Fibroblast of lung (primary cell): ENCODE measurements at regions not wholly inside any gene's neighbourhood (a gene's known extent, or its start where the extent isn't known, plus 50 kb on each side); places are given as distances from the start of the nearest gene placed in this dataset.

Source experiments
- EZH2 ChIP-seq: IDR thresholded peaks from 2 replicates; pipeline ENCODE4 v1.5.1; 2012; ENCODE audit warnings: low read length, control low read depth, mild to moderate bottlenecking; ENCODE audit errors: missing control alignments
- TF ChIP-seq, protein P1 (sequence below), 2 donors: IDR thresholded peaks in 1 of 2; conservative IDR thresholded peaks in 1 of 2; 1 replicate in 1 of 2; 2 replicates in 1 of 2; pipeline ENCODE4 v1.5.1; 2011 to 2012; ENCODE audit warnings: low read length in 2 of 2, control low read depth in 1 of 2, inconsistent platforms in 1 of 2, low read depth in 1 of 2, mild to moderate bottlenecking in 1 of 2

DNA sequence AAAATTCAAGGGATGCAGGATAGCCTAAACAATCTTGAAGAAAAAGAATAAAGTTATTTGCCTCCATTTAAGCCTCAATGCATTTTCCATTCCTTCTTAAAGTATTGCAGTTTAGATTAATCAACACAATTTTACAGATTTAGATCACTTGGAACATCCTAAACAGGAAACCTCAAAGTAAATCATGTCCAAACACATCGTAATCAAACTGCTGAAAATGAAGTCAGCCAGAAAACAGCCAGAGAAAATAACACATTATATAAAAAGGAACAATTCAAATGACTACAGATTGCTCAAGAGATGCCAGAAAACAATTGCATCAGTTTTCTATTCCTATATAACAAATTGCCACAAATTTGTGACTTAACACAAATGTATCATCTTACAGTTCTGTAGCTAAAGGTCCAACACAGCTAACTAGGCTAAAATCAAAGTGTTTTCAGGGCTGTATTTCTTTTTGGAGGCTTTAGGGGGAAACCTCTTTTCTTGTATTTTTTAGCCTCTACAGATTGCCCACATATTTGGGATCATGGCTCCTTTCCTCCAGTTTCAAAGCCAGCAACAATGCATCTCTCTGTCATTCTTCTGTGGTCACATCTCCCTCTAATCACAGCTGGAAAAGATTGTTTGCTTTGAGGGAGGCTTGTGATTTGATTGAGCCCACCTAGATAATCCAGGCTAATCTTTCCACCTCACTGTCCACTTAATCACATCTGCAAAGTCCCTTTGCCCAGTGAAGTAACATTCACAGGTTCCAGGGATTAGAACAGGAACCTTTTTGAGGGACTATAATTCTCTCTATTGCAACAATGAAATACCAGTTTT is 543.3 kb upstream of the UBE2E2 start:
- TF ChIP-seq, protein P1, sequence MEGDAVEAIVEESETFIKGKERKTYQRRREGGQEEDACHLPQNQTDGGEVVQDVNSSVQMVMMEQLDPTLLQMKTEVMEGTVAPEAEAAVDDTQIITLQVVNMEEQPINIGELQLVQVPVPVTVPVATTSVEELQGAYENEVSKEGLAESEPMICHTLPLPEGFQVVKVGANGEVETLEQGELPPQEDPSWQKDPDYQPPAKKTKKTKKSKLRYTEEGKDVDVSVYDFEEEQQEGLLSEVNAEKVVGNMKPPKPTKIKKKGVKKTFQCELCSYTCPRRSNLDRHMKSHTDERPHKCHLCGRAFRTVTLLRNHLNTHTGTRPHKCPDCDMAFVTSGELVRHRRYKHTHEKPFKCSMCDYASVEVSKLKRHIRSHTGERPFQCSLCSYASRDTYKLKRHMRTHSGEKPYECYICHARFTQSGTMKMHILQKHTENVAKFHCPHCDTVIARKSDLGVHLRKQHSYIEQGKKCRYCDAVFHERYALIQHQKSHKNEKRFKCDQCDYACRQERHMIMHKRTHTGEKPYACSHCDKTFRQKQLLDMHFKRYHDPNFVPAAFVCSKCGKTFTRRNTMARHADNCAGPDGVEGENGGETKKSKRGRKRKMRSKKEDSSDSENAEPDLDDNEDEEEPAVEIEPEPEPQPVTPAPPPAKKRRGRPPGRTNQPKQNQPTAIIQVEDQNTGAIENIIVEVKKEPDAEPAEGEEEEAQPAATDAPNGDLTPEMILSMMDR (conservative IDR thresholded peaks at IDR 0.05 in 1 of 2, IDR thresholded peaks at IDR 0.05 in 1 of 2; ENCODE audit: low read depth in 1 of 2, low read length in 2 of 2), result no peak
- TF ChIP-seq EZH2, result no peak
